ENCODE measurements at regions not wholly inside any gene's neighbourhood (a gene's known extent, or its start where the extent isn't known, plus 50 kb on each side); places are given as distances from the start of the nearest gene placed in this dataset.

- DNase-seq (ENCODE audit: low read depth) = no peak
Observed at GRCh38 chr7:142365410-142365842, 107.6 kb upstream of the PRSS58 start.

DNA sequence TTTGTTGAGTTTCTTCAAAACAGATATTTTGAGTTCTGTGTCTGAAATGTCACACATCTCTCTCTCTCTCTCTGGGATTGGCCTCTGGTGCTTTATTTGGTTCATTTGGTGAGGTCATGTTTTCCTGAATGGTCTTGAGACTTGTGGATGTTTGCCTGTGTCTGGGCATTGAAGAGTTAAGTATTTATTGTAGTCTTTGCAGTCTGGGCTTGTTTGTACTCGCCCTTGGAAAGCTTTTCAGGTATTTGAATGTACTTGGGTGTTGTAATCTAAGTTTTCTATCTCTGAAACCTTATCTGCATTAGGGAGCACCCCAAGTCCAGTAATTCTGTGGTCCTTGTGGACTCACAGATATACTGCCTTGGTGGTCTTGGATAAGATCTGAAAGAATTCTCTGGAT lies 106.7 kb upstream of the PRSS58 start:
- DNase-seq (ENCODE audit: low read depth) = no peak

DNA sequence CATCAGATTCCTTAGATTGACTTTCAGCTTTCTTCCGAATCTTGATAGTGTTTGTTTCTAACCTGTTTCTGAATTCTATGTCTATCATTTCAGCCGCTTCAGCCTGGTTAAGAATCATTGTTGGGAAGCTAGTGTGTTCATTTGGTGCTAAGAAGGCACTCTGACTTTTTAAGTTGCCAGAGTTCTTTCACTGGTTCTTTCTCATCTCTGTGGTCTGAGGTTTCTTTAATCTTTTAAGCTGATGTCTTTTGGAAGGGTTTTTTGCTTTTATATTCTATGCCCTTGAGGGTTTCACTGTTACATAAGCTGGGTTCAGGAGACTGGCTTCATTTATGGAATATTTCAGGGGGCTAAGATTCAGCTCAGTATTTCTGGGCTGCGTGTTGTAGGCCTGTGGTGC lies 104.5 kb upstream of the PRSS58 start:
- DNase-seq (ENCODE audit: low read depth) = no peak

DNA sequence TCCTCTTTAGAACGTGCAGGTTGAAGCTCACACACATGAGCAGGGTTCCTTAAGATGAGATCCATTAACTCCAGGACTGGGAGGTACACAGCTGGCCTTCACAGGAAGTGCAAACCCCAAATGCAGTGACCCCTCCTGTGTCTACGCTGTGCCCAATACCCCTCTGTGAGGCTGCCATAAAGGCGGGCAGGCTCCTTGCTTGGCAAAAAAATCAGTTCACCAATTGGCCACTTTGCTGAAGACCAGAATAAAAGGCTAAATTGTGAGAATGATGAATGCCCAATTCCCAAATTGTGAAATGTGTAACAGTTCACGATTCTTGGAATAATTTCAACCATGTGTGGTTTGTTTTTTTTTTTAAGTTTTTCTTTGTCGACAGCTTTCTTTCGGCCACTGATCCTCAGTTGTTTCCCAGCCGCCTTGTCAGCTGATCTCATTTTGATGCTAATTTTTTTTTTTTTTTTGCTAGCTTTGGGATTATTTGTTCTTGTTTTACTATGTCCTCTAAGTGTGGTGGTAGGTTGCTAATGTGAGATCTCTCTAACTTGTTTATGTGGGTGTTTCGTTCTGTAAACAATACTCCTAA lies 101.9 kb upstream of the PRSS58 start:
- DNase-seq (ENCODE audit: low read depth) = no peak

- no peak for DNase-seq (ENCODE audit: low read depth)
Observed at GRCh38 chr7:142357953-142358520, 100.2 kb upstream of the PRSS58 start.

DNA sequence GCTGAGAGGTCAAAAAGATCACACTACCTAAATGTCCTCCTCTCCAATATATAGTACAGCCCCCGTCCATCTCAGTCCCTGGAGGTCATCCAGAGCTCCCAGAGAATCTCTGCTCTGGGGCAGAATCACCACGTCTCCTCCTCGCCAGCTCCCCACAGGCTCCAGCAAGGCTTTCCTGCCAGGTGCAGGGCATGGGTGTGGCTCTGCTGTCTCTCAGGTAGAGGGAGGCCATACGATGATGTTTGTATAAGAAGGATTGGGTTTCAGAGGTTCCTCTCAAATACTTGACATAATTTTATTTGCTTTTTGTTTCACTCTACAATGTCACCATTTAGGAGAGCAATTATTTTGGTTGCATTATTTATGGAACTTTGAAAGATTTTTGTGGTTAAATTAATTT lies 98.3 kb upstream of the PRSS58 start:
- DNase-seq (ENCODE audit: low read depth) = no peak

DNA sequence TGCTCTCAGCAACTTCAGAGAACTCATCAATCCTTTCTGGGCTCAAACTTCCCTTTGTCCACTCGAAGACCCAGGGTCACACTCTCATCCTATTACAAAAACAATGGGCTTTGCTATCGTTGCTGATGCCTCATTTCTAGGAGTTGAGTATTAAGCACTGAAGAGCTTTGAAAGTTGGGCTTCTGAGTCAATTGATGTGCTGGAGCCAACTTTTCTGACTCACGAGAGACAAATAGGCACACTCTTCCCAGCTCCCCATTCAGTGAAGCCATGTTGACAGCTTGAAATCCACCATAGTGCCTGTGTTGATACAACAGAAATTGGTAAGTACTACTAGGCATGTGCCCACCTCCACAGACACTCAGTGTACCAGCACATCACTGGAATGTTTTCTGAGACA lies 97.5 kb upstream of the PRSS58 start:
- DNase-seq (ENCODE audit: low read depth) = peak; percentile 31

DNA sequence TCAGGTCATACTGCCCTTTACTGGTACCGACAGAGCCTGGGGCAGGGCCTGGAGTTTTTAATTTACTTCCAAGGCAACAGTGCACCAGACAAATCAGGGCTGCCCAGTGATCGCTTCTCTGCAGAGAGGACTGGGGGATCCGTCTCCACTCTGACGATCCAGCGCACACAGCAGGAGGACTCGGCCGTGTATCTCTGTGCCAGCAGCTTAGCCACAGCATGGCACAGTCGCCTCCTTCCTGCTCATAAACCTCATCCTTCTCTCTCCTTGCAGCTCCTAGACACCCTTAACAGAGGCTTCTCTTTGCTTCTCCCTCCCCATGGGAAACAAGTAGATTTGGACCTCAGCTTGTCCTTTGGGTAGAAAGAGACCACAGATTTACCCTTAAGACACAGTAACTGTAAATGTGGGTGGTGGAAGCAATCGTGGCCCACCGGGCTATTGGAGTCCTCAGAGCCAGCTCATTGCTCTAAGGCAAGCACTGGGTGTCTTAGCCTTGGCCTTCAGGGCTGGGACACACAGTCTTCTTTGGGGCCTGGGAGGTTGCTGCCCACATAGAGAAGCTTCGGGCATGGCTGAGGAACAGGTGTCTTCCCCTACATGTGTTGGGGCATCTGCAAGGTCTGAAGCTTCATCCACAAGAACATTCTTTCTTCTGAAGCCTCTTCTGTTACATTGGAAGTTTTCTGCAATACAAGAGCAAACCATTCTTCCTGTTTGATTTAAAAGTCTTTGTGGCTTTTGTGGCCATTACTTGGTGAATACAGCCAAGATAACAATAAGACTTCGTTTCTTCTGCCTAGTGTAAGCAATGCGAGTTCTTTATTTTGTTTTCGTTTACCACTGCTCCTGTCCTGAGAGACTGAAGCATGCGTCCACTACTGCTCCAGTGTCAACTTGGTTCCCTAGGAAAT lies 95.5 kb upstream of the PRSS58 start:
- DNase-seq (ENCODE audit: low read depth) = no peak

DNA sequence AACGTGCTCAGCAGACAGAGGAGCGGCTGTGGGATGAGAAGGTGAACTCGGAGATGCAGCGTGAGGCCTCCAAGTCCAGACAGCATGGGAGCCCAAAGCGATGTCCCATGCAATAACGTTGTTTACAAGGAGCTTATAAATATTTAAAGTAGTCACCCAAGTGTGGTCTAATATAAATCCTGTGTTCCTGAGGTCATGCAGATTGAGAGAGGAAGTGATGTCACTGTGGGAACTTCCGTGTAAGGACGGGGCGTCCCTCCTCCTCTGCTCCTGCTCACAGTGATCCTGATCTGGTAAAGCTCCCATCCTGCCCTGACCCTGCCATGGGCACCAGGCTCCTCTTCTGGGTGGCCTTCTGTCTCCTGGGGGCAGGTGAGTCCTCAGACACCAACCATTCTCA lies 94.7 kb upstream of the PRSS58 start:
- DNase-seq (ENCODE audit: low read depth) = no peak

DNA sequence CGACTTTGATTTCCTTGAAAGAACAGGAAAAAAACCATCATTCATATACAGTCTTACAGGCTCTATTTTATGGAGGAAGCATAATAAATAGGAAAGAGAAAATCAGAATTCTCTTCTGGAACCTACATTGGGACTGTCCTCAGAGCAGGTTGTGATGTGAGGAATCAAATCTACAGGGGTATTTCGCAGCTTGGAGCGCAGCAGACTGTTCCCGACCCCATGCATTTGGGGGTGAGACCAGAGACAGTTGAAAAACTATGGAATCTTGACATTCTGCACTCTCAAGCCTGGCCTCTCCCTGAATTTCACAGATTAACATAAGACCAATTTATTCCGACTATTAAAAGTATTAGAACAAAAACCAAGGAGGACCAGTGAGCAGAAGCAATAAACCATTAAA lies 93.3 kb upstream of the PRSS58 start:
- no peak for DNase-seq (ENCODE audit: low read depth)

DNA sequence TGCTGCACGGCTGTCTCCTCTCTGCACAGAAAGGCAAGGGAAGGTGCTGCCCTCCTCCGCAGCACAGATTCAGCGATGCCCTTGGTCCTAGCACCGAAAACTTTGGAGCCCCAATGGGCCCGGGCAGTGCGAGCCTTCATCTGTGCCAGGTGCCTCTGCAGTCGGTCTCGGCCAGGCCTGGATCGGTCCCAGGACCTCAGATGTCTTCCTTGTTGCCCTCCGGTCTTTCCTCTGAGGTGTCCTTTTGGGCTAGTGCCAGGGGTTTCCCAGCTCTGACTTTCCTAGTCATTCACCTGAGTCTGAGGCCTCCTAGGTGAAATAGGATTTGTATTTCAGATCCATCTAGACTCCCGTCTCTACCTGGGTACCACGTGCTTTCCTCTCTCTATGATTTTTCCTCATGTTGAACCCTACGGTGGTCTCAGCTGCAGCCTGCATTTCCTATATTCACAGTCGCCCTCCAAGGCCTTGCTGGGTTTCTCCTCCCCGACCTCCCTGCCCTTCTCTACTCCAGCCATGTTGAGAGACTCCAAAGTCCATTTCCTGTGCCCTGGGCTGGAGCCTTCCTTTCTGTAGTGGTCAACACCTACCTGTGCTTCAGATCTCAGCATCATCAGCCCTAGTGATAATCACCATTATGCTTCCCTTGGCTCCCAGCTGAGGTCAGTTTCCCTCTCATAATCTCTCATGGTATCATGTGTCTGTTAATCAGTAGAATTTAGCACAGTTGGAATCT lies 92.0 kb upstream of the PRSS58 start:
- DNase-seq (ENCODE audit: low read depth) = no peak

GRCh38 chr7:142348921-142349405 lies 91.1 kb upstream of the PRSS58 start:
- no peak for DNase-seq (ENCODE audit: low read depth)

DNA sequence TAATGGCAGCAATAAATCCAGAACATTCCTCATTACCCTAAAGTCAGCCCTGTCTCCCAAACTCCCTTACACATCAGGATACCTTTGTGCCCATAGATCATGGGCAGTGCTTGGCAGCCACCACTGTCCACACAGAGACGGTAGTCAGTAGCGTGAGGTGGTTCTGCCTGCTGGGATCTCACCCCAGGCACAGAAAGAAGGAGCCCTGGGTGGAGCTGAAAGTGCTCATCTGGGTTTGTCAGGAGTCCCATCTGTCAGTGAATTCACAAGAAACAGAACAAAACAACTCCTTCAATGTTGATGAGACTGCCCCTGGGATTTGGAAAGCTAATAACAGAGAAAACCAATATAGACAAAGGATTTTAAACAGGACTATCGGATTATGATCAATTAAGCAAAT lies 90.2 kb upstream of the PRSS58 start:
- DNase-seq (ENCODE audit: low read depth) = no peak

DNA sequence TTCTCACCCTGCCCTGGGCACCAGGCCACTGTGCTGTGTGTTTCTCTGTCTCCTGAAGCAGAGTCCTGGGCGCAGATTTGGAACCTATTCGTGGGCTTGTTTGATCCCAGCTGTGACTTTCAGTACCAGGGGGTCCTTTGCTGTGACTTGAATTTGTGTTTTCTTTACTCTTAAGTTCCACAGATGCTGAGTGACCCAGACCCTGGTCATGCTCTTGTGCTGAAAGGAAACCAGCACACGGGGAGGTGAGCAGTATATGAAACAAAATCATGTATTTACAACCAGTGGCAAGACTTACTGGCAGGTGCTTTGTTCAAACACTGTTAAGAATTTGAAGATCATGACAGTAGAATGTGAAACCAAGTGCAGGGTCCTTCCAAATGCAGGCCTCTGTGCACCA lies 89.2 kb upstream of the PRSS58 start:
- DNase-seq (ENCODE audit: low read depth) = no peak

- DNase-seq (ENCODE audit: low read depth) = no peak
Observed at GRCh38 chr7:142345811-142346210, 88.0 kb upstream of the PRSS58 start.

DNA sequence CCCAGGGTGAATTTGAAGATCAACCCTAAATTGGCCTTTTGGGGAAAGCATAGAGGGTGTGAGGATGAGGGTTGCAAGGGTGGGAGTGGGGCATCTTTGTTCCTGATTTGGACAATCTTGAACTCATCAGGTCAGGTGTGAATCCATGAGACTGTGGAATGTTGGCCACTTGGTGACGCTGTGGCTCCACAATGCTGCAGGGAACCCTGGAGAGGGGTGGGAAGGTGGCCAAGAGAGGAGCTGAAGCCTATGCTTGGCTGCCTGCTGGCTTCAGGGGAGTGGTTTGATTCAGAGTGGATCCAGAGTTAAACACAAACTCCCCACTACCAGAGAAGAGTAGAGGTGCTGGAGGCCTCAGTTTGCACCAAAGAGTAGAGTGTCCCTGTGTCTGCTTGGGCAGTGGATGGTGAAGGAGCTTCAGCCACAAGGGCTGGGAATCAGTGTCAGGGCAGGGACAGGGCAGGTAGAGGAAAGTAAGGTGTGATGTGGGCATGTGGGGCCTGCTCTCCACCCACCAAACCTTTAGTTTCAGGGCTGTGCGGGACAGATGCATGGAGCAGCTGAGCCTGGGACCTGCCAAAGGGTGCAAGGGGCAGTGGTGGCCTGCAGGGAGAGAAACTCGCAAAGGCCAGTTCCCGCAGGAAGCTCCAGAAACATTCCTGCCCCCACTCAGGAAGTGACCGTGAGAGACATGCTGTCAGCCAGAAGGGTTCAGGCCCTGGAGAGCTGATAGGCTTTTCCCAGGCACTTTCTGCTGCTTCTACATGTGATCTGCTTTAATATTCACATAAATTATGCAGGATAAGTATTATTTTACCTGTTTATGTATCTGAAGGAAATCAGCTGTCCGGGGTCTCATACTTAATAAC lies 81.0 kb upstream of the PRSS58 start:
- peak; percentile 8 for DNase-seq (ENCODE audit: low read depth)

DNA sequence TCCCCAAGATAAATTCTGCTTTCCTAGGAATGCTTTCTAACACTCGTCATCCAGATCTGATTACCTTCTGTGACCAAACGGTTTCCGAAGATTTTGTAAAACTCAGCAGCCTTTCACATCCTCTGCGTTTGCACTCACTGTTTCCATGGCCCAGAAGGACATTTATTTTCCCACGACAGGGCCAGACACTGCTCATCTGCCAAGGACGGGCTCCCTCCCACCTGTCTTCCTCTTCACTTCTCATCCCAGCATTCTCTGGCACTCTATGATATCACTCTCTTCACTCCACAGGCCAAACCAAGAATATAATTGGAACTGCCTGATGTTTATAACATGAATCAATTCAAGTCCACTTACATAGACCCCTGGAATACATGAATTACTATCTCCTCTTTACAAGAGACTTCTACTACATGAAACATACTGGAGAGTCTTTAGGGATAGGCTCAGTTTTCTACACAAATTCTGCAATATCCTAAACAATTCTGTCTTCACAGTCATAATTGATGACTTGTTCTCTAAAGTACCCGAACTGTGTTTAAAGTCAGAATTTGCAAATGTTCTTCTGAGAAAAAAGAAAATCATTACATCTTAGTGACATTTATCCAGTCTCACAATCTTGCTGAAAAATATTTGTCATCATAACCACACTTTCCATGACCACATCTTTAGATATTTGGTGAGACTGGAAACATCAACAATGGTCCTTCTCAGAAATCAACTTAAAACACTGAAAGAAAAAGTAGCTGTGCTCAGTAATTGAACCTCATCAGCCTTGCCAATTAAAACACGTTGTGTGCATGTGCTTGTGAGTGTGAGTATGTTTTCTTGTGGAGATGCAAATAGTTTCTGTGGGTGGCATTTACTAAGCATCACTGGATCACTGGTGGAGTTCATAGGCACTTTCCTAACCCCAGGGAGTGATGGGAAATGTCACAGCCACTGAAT lies 79.5 kb upstream of the PRSS58 start:
- DNase-seq (ENCODE audit: low read depth) = no peak

DNA sequence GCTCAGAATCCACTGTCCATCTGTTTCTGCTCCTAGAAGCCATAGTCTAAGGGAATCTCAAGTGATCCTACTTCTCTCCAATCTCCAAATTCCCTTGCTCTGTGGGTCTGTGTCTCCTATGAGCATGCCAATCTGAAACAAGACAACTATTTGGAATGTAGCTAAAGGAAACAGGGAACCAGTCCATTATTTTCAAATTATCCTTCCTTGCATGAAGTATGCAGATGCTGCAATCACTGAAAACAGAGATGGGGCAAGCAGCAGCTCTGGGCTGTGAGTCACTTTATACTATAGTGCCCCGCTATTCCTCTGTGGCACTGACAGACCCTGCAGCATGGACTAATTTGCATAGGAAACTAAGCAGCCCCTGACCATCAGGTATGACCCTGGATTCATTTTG lies 76.9 kb upstream of the PRSS58 start:
- DNase-seq (ENCODE audit: low read depth) = no peak

DNA sequence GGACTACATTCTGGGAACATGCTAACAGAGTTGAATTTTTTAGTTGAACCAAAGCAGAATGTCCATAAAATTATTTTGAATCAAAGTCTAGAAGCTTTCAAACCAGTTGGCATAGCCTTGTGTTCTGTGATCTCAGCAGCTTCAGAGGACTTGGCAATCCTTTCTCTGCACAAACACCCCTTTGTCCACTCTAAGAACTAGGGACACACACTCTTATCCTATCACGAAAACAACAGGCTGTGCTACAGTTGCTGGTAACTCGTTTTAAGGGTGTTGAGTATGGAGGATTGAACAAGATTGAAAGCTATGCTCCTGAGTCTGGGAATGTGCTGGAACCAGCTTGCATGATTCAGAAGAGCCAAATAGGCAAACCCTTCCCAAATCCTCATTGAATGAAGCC lies 76.4 kb upstream of the PRSS58 start:
- no peak for DNase-seq (ENCODE audit: low read depth)

DNA sequence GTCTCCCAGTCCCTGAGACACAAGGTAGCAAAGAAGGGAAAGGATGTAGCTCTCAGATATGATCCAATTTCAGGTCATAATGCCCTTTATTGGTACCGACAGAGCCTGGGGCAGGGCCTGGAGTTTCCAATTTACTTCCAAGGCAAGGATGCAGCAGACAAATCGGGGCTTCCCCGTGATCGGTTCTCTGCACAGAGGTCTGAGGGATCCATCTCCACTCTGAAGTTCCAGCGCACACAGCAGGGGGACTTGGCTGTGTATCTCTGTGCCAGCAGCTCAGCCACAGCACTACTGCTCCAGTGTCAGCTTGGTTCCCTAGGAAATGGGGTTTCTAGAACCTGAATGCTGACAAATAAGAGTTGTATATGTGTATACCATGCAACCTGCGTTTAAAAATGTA lies 74.6 kb upstream of the PRSS58 start:
- no peak for DNase-seq (ENCODE audit: low read depth)

Measured in GM04503 (cell line).